Astrocyte (in vitro differentiated cells and primary cell): ENCODE measurements at regions not wholly inside any gene's neighbourhood (a gene's known extent, or its start where the extent isn't known, plus 50 kb on each side); places are given as distances from the start of the nearest gene placed in this dataset.

ENCODE experiments used
- DNase-seq: peaks from one replicate; pipeline ENCODE4 v3.0.0-alpha.2; 2010; ENCODE audit warnings: low read depth
- FAIRE-seq: peaks from 2 replicates; lab custom pipeline; 2011; peaks lifted over from hg19 to GRCh38; lab: Jason Lieb, UNC
- H2AFZ ChIP-seq: 2 replicates; pipeline ENCODE4 v1.6.0; 2012; ENCODE audit warnings: low read depth, low read length, inconsistent platforms
- H3K27ac ChIP-seq: 2 replicates; pipeline ENCODE4 v1.5.1; 2011; ENCODE audit warnings: low read depth, low read length, inconsistent platforms
- H3K27me3 ChIP-seq: 2 replicates; pipeline ENCODE4 v1.6.0; 2011; ENCODE audit warnings: low read length, inconsistent platforms; ENCODE audit not compliant: insufficient read depth
- H3K36me3 ChIP-seq: 2 replicates; pipeline ENCODE4 v1.5.1; 2011; ENCODE audit warnings: low read length, inconsistent platforms; ENCODE audit not compliant: insufficient read depth
- H3K4me1 ChIP-seq: 2 replicates; pipeline ENCODE4 v1.5.1; 2011; ENCODE audit warnings: low read length, inconsistent platforms; ENCODE audit not compliant: insufficient read depth
- H3K4me2 ChIP-seq: 2 replicates; pipeline ENCODE4 v1.6.0; 2012; ENCODE audit warnings: low read length, inconsistent platforms
- H3K4me3 ChIP-seq: 2 replicates; pipeline ENCODE4 v1.5.1; 2011; ENCODE audit warnings: low read depth, mild to moderate bottlenecking, low read length, inconsistent platforms; ENCODE audit not compliant: insufficient read depth
- H3K79me2 ChIP-seq: 2 replicates; pipeline ENCODE4 v1.6.0; 2012; ENCODE audit warnings: mild to moderate bottlenecking, low read length, inconsistent platforms; ENCODE audit not compliant: insufficient read depth
- H3K9ac ChIP-seq: 2 replicates; pipeline ENCODE4 v1.6.0; 2012; ENCODE audit warnings: mild to moderate bottlenecking, low read length, inconsistent platforms
- H3K9me3 ChIP-seq: 2 replicates; pipeline ENCODE4 v1.5.1; 2012; ENCODE audit warnings: low read depth, mild to moderate bottlenecking, low read length, inconsistent platforms; ENCODE audit not compliant: insufficient read depth
- H4K20me1 ChIP-seq: 2 replicates; pipeline ENCODE4 v1.6.0; 2012; ENCODE audit warnings: low read length, inconsistent platforms; ENCODE audit not compliant: insufficient read depth
- H3K27ac Mint-ChIP-seq: one replicate; pipeline ENCODE4 v1.8.0; 2021; ENCODE audit warnings: mild to moderate bottlenecking, mixed read lengths; ENCODE audit not compliant: unreplicated experiment
- H3K27me3 Mint-ChIP-seq: one replicate; pipeline ENCODE4 v1.8.0; 2021; ENCODE audit warnings: low read depth, mixed read lengths; ENCODE audit not compliant: unreplicated experiment
- H3K36me3 Mint-ChIP-seq: one replicate; pipeline ENCODE4 v1.8.0; 2021; ENCODE audit warnings: low read depth, mixed read lengths; ENCODE audit not compliant: unreplicated experiment
- H3K4me1 Mint-ChIP-seq: one replicate; pipeline ENCODE4 v1.8.0; 2021; ENCODE audit warnings: low read depth, mixed read lengths; ENCODE audit not compliant: unreplicated experiment
- H3K4me3 Mint-ChIP-seq: one replicate; pipeline ENCODE4 v1.8.0; 2021; ENCODE audit warnings: mild to moderate bottlenecking, moderate library complexity, mixed read lengths; ENCODE audit not compliant: unreplicated experiment
- H3K9me3 Mint-ChIP-seq: one replicate; pipeline ENCODE4 v1.8.0; 2021; ENCODE audit warnings: mild to moderate bottlenecking, mixed read lengths; ENCODE audit not compliant: unreplicated experiment
- CTCF ChIP-seq: IDR thresholded peaks from 2 replicates; pipeline ENCODE4 v1.5.1; 2011; ENCODE audit warnings: low read depth, mild to moderate bottlenecking, inconsistent platforms, low read length, moderate library complexity; ENCODE audit not compliant: insufficient read depth
- EZH2 ChIP-seq: IDR thresholded peaks from 2 replicates; pipeline ENCODE4 v1.6.1; 2012; ENCODE audit warnings: mild to moderate bottlenecking, low read length, inconsistent platforms; ENCODE audit not compliant: insufficient read depth

GRCh38 chr1:229117664-229118300, 153.1 kb upstream of the RAB4A start:
- H2AFZ ChIP-seq = no peak overlapping the region
- no peaks in the 10 kb centered on the region for H4K20me1 ChIP-seq
- H3K9me3 ChIP-seq = no peaks in the 10 kb centered on the region
- H3K36me3 Mint-ChIP-seq = peaks cover 3% of the 10 kb centered on the region
- TF ChIP-seq CTCF = no peak
- TF ChIP-seq EZH2 = no peak
- H3K27me3 ChIP-seq = no peaks in the 10 kb centered on the region
- peaks cover 13% of the 10 kb centered on the region for H3K9me3 Mint-ChIP-seq
- no peak overlapping the region for H3K27ac Mint-ChIP-seq
- FAIRE-seq = no peak
- no peaks in the 10 kb centered on the region for H3K4me1 ChIP-seq
- no peak overlapping the region for H3K27ac ChIP-seq
- H3K4me3 Mint-ChIP-seq = no peak overlapping the region
- DNase-seq = no peak
- H3K36me3 ChIP-seq = no peaks in the 10 kb centered on the region
- peaks cover 33% of the 10 kb centered on the region for H3K27me3 Mint-ChIP-seq
- H3K79me2 ChIP-seq = no peaks in the 10 kb centered on the region
- no peak overlapping the region for H3K4me2 ChIP-seq
- H3K9ac ChIP-seq = no peak overlapping the region
- H3K4me1 Mint-ChIP-seq = peaks cover 13% of the 10 kb centered on the region
- no peak overlapping the region for H3K4me3 ChIP-seq

- no peak overlapping the region for H2AFZ ChIP-seq
- H3K27ac ChIP-seq = no peak overlapping the region
- peaks cover 39% of the 10 kb centered on the region for H3K27me3 Mint-ChIP-seq
- TF ChIP-seq CTCF = no peak
- TF ChIP-seq EZH2 = no peak
- peaks cover 13% of the 10 kb centered on the region for H3K9me3 Mint-ChIP-seq
- H3K79me2 ChIP-seq = no peaks in the 10 kb centered on the region
- DNase-seq (no peak), FAIRE-seq (no peak)
- no peaks in the 10 kb centered on the region for H4K20me1 ChIP-seq
- H3K27me3 ChIP-seq = no peaks in the 10 kb centered on the region
- no peak overlapping the region for H3K4me2 ChIP-seq
- H3K4me1 ChIP-seq = no peaks in the 10 kb centered on the region
- no peak overlapping the region for H3K4me3 Mint-ChIP-seq
- no peak overlapping the region for H3K27ac Mint-ChIP-seq
- no peak overlapping the region for H3K9ac ChIP-seq
- H3K36me3 Mint-ChIP-seq = peaks cover 3% of the 10 kb centered on the region
- H3K4me1 Mint-ChIP-seq = peaks cover 13% of the 10 kb centered on the region
- H3K4me3 ChIP-seq = no peak overlapping the region
- no peaks in the 10 kb centered on the region for H3K9me3 ChIP-seq
- no peaks in the 10 kb centered on the region for H3K36me3 ChIP-seq
These were observed 152.3 kb upstream of the RAB4A start for GRCh38 chr1:229118477-229119061.

- Histone ChIP-seq H3K4me2 (no peak overlapping the region), H3K9ac (no peak overlapping the region), H3K79me2 (no peaks in the 10 kb centered on the region), H4K20me1 (no peaks in the 10 kb centered on the region), H2AFZ (no peak overlapping the region), H3K27ac (no peak overlapping the region), H3K4me3 (no peak overlapping the region), H3K27me3 (no peaks in the 10 kb centered on the region), H3K36me3 (no peaks in the 10 kb centered on the region), H3K4me1 (no peaks in the 10 kb centered on the region), H3K9me3 (no peaks in the 10 kb centered on the region)
- DNase-seq = no peak
- H3K9me3 Mint-ChIP-seq = peaks cover 10% of the 10 kb centered on the region
- peaks cover 11% of the 10 kb centered on the region for H3K4me1 Mint-ChIP-seq
- FAIRE-seq = no peak
- TF ChIP-seq CTCF (no peak), EZH2 (no peak)
- H3K27ac Mint-ChIP-seq = no peak overlapping the region
- H3K36me3 Mint-ChIP-seq = peaks cover 3% of the 10 kb centered on the region
- H3K27me3 Mint-ChIP-seq = peaks cover 45% of the 10 kb centered on the region
- no peak overlapping the region for H3K4me3 Mint-ChIP-seq
These were observed 151.8 kb upstream of the RAB4A start for GRCh38 chr1:229119161-229119560.
